NCI-H1105 (cell line): ENCODE measurements at regions not wholly inside any gene's neighbourhood (a gene's known extent, or its start where the extent isn't known, plus 50 kb on each side); places are given as distances from the start of the nearest gene placed in this dataset.
"Not testable (repeated sequence)": the region's sequence is repeated elsewhere in the genome, so short reads cannot be mapped to it uniquely, and the experiment has no call there.

Source experiments
- DNase-seq: peaks from one replicate; lab custom pipeline; 2025; lab: John Stamatoyannopoulos, UW

DNA sequence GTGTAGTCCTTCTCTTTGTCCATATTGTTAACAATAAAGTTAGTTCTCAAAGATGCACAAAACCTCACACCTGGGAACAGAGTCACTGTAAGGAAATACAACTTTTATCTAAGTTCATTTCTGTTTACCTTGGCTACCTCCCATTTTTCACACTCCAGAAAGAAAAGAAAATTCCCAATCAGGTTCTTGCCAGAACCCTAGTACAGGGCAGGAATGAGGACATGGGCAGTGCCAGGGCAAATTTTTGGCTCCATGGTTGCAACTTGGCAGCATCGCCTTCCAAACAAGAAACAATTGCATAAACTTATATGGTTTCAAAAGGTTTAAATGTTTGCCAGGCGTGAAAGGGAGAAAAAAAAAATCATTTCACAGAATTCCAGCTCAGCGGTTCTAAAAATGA is 296.3 kb upstream of the PRKD1 start:
- no peak for DNase-seq

DNA sequence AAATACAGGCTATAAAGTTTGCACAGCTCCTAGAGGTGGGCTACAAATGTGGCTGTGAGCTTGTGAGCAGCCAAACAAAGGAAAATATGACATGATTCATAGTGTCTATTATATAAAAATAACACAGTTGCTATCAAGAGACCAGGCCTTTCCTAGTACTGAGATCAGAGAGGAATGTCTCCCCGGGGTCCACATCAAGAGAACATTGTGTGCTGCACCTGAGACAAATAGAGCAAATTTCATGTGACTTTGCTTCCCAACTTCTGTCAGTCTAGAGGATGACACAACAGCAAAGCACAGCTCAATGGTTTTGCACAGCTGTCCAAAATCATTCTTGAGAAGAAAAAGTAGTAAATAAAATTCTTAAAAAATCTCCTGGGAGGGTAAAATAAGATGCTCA is 297.5 kb upstream of the PRKD1 start:
- DNase-seq = no peak

DNA sequence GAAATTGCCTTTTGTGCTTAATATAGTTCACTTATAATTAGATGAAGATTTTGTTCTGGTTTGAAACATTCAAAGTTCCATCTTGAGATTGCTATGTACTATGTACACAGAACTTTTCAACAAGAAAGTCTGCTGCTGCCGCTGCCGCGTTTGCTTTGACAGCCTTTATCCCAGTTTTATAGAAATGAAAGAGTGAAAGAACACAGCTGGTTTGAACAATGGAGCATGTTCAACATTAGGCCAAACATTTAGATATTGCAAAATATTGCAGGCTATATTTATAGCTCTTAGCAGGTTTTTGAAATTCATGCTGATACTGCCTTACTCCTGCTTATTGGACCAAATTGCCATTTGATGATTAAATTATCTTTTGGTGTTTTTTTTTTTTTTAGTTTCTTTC is 299.8 kb upstream of the PRKD1 start:
- no peak for DNase-seq

DNA sequence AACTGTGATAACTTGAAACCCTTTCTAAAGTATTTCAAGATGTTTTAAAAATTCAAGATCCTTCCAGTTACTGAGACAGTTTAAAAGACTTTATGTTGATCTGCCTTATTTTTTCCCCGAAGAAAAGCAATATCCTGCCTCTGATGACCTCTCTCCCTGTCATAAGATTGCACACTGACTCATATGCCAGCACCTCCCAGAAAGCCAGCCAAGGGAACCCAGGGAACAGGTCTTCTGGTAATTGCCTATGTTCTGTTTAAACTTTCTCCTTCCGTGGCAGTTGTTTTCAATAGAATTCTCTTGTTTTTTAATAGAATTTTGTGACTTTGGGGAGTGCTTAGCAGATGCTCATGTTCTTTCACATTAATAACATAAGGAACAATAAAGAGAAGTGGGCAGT is 300.2 kb upstream of the PRKD1 start:
- DNase-seq = no peak

DNA sequence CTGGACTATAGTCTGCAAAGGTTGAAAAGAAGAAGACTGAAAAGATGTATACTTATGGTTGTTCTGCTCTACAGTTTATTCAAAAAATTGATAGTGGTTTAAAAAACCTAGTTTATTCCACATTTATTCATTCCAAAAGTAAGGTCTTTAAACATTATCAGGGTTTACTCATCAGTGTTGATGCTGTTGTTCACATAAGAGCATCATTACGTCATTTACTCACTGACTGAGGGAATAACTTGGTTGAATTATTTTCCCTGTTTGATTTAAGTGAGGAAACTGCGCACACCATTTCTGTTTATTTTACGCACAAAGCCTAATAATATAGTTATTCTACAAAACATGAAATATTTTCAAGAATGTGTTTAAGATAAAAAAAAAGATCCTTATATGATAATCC is 303.1 kb upstream of the PRKD1 start:
- no peak for DNase-seq

DNA sequence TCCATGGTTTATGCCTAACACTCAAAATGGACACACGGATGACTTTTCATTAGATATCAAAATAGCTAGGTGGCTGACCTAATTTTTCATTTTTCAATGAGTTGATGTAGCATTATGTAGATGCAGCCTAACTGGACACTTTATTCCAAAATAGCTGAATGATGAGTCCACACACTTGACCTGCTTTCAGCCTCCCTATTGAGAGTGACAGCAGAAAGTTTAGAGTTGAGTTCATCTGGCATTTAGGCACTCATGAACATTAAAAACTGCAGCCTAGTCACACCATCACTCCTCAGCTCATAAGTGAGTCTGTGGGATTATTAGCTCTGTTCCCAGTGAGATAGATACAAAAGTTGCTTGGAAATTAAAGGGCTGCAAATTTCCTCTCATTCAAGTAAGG is 307.3 kb upstream of the PRKD1 start:
- no peak for DNase-seq

DNA sequence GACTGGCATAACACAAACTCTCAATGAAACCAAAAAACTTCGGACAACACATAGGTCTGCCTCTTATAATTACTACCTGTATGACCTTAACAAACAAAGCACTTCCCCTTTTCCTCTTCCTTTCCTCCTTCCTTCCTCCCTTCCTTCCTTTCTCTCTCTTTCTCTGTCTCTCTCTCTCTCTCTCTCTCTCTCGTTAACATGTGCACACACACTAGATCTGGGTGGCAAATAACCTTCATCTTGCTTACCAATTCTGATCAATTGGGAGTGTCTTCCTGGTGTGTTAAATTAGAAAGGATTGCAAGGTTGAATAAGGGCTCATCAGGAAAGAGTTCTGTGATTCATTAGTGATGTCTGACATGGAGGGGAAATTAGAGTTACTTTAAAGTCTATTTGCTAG is 307.8 kb upstream of the PRKD1 start:
- DNase-seq = no peak

DNA sequence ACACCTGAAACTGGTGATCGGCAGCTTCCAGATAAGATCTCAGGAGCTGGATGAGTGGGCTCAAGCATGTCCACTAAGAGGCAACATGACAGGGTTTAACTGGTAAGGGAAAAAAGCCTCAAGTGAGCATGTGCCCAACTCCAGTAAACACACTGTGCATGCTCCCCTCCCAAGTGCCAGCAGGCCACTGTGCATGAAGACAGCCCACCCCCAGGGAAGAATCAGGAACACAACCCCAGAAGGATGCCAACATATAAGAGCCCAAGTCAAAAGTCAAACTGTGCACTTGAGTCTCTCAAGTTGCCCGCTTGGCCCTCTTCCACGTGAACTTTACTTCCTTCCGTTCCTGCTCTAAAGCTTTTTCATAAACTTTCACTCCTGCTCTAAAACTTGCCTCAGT is 311.3 kb upstream of the PRKD1 start:
- DNase-seq = no peak

DNA sequence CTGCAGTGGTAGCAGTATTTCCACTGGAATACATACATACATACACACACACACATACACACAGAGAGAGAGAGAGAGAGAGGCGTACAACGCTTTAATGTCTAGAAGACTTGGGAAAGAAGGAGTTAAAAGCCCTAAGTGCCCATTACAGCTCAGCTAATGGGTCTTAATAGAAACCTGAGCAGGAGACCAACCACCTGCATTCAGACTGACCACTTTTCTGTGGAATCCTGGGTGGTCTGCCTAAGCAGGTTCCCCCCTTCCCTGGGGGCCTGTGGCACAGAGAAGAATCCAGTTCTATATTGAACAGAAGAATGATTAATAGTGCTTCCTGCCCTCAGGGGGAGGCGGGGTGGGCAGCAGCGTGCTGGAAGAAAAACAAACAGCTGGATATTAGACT is 312.4 kb upstream of the PRKD1 start:
- DNase-seq = no peak

DNA sequence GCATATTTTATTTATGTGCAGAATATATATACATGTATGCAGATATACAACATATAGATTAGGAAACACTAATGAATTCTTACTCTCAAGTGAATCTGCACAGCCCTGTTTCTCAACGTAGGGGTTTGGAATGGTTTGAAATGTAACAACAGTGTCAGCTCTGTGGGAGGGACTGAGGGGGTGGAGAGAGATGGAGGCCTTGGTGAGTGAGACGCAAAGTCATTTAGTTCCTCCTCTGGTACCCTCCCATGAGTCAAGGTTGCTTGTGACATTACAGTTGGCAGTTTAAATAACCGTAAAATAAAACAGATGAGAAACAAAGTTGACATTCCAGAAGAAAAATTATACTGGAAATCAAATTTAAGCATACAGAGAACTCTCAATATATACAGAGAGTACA is 313.0 kb upstream of the PRKD1 start:
- no peak for DNase-seq

DNA sequence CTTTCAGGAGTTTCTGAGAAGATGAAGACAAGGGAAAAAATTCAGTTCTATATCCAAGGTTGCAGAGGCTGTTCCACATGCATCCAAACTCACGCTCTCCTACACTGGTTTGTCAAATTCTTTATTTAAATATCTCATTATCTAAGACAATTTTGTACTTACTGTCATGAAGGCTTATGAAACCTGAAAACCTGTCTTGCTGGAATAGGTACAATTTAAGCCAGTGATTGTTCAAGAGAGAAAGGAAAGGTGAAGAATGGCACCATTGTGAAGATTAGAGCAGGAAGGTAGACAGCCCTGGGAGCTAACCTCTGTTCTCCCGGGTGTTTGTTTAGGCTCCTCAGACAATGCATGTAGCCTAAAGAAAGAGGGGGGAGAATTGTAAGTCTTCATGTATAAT is 315.1 kb upstream of the PRKD1 start:
- no peak for DNase-seq

DNA sequence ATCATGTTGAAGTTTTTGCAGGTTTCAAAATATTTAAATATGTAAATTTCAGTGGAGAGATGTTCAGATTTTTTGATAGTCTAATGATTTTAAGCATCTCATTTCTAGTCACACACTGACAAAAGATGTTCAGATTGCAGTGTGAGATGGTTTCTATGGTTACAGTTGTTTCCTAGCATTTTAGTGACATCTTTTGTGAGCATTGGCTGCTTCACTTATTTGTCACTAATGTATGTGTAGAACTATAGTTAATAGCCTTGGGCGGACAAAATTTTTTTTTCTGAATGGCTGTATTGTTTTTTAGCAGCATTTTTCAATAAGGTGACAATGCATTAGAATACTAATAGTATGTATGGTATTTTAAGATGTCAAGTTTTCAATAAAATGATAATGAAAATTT is 315.6 kb upstream of the PRKD1 start:
- DNase-seq = no peak

DNA sequence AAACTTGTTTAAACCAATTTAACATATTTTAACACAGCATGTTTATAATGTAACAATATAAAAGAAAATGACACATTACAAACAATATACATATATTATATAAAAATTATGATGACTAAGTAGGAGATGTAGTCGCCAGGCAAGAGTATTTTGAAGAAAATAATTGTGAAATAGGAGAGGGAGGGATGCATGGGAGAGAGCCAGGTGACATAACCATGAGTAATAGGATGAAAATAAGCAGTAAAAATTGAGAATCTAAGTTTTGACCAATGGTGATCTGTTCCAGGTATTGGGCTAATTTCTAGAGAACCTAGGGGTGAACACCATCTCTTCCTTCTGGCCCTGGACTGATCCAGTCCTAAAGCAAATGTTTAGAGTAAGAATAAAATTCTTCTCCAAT is 315.2 kb upstream of the G2E3 start:
- no peak for DNase-seq

DNA sequence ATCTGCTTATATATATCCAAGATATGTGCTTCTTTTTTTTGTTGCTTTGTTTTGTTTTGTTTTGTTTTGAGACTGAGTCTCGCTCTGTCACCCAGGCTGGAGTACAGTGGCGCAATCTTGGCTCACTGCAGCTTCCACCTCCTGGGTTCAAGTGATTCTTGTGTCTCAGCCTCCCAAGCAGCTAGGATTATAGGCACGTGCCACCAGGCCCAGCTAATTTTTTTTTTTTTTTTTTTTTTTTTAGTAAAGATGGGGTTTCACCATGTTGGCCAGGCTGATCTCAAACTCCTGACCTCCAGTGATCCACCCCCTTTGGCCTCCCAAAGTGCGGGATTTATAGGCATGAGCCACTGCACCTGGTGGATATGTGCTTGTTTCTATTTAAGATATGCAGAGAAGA is 314.6 kb upstream of the G2E3 start:
- DNase-seq = not testable (repeated sequence)

DNA sequence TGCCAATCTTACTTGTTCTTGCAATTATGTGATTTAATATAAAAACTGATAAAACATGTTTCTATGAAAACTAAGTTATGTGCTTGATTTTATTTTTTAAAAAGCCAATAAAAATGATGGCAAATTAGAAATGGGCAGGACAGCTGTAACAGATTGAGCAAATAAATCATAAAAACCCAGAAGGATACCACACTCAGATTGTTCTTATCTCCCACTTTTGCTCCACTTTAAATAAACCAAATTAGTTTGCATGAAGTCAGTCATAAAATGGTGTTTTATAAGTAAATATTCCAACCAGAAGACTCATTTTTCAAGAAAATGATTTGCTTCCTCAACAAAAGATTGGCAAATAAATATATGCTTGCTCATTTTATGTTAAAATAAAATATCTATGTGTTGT is 307.9 kb upstream of the G2E3 start:
- DNase-seq = no peak

DNA sequence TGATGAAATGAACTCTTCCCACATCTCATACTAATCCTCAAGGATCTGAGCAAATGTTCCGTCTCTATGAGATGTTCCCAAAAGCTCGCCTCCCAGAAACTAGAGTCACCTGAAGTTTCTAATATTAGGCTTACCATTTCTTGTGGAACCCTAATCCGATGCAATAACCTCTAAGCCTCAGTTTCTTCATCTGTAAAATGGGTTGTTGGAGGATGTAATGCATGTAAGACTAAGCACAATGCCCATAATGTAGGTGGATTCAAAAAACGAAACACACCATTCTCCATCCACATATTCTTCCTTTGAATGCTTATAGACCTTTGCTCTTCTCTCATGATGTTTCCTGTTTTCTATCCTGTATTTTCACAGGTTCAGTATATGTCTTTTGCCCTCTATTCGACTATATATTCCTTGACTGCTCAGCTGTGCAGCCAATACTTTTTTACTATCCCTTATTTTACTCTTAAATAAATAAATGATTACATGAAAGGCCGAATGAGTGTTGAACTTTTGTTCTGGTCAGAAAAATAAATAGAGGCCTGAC is 307.3 kb upstream of the G2E3 start:
- DNase-seq = no peak

DNA sequence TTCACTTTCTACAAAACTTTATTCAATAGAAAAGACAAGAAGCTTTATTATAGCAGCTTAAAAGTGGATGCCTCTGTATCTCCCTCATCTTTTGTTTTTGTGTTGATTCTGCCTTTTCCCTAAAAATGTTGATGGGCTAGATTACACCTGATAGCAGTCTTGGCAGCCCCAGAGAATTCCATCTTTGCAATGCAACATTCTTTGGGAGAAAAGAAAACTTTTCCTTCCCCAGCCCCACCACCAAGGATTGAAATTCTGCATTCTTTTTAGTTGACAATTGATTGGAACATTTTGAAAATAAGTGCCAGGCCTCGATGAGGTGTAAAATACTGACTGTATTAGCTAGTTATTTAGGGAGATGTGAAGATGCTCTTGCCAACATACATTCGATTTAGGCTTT is 306.8 kb upstream of the G2E3 start:
- no peak for DNase-seq

DNA sequence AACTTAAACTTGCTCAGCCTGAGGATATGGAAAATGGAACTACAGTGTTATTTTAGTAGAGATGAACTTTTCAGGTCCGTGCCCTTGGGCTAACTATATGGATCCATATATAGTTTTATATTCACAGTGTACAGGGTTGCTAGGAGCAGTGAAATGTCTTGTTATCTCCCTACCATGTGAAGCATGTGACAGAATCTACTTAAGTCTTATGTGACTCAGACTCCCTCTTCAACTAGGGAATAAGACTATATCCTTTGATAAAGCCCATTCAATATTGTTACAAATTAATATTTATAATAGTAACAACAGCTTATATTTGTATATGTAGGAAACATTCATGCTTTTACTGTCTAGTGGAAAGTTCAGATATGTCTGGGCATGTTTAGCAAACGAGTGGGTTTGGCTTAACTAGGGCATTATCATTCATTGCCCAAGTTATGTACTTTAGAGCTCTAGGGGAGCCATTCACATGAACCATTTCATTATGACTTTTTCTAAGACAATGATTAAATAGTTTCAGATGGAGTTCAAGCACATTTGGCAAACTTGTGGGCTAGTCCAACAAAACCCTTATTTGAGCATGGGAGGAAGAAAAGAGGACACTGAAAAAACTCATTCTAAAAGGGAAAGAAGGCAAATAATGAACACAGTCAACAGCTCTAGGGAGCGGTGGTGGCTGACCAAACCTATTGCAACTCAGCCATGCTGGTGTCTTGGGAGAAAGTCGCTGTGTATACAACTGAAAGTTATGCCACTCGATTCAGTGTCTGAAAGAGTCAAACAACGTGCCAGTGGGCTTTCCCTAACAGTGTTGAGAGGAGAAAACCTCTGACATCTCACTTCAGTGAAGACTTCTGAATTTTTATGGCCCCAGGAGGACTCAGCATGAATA is 305.9 kb upstream of the G2E3 start:
- no peak for DNase-seq

DNA sequence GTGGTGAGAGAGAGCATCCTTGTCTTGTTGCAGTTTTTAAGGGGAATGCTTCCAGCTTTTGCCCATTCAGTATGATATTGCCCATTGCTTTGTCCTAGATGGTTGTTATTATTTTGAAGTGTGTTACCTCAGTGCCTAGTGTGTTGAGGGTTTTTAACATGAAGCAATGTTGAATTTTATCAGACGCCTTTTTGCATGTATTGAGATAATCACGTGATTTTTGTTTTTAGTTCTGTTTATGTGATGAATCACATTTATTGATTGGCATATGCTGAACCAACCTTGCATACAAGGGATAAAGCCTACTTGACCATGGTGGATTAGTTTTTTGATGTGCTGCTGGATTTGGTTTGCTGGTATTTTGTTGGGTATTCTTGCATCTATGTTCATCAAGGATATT is 302.3 kb upstream of the G2E3 start:
- no peak for DNase-seq

DNA sequence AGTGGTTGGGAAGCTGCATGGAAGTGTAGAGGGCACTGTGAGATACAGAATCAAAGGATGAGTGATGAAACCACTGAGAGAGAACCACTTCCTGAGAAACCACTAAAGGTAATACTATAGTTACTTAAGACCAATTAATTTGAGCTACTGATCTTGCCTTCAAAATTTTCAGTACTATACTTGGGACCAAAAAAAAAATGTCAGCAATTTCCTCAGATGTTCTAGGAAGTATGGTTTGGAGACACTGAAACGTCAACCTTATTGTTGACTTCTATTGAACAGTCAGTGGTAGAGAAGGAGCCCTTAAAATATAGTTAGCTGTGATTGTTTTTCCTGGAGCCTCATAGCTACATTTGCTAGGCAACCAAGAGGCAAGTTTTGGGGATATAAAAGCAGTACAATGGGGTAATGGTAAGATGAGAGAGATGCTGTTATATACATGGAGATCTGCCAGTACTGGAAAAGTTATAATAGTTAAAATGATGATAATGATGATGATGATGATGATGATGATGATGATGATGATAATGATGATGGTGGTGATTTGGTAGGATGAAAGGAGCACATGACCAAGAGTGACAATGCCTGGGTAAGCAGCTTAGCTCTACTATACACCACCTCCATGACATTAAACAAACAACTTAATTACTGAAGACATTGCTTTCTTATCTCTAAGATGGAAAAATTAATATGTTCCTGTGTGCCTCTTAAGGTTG is 300.9 kb upstream of the G2E3 start:
- no peak for DNase-seq

DNA sequence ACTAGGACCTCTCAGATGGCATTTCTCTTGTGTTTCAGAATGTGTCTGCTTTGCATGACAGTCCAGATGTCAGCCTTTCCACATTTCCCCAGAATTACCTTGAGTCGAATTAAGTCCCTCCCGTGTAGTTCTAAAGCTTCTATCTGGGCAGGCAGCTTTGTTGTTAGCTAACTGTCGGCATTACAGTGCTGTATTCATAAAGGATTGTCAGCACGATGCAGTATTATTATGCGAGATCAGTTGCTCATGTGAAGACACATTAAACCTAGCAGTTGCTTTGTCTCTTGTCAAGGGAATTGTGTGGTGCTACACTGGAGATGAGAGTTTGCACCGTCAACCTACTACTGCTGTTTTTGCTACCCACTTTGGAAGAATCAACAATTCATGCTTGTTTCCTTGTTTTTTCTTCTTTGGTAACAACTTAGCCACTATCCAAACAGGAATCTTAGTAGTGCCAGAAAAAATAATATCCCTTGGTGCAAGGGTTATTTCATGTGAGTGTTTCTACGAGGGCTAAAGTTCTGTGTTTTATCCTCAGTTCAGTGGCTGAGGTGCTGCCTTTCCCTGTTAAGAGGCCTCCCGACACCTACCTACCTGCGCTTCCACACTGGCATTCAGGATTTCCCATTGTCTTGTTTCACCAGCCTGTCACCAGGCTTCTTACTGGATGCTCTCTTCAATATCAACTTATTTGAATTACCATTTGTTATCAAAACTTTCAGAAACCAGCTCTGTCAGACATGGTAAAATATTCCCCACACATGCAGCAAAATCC is 297.9 kb upstream of the G2E3 start:
- DNase-seq = no peak

DNA sequence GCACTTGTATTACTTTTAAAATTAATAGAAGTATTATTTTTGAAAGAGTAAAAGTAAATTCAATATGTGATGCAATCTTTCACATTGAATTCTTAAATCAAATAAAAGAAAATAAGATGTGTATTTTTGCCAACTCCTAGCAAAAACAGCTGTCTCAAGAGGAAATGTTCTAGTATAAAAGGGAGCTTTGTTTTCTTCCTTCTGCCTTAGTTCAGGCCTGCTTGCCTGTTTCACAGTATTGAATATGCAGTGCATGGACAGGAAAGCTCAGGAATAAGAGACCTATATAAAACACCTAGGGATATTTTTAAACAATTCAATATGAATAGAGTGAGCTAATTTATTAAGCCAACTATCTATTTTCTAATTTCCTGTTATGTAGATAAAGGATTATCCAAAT is 294.8 kb upstream of the G2E3 start:
- no peak for DNase-seq

DNA sequence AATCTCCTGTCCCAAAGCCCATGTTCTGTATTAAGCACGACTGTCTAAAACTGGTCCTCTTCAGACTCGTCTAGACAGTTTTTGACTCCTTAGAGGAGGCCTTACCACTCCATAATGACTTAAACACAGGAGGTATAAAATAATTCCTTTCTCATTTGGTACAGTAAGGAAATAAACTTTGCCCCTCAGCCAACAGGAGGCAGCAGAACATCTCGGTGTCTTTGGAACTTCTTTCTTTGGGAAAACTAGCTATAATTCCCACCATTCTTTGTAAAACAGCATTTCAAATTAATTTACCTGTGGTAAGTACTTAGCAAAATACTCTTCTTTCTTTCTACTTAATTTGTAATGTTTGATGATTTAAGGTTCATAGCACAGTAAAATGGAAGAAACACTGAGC is 292.7 kb upstream of the G2E3 start:
- no peak for DNase-seq
